ENCODE measurements at regions not wholly inside any gene's neighbourhood (a gene's known extent, or its start where the extent isn't known, plus 50 kb on each side); places are given as distances from the start of the nearest gene placed in this dataset.
"Not testable (repeated sequence)": the region's sequence is repeated elsewhere in the genome, so short reads cannot be mapped to it uniquely, and the experiment has no call there.

DNA sequence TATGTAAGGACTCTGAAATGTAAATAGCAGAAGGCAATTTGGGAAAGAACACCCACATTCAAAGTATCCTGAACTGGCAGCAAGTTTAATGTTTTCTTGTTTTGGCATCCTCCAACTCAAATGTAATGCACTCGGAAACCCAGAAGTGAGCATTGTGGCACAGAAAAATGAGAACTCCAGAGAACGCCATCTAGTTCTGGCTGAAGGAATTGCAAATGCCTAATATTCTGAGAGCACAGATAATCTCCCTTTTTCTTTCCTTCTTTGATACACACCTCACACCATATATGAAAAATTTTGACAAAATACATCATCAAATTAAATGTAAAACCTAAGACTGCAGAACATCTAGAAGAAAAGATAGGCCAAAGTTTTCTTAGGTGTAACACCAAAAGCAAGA is 52.1 kb downstream of the PWWP3B start:
- no peak for DNase-seq

DNA sequence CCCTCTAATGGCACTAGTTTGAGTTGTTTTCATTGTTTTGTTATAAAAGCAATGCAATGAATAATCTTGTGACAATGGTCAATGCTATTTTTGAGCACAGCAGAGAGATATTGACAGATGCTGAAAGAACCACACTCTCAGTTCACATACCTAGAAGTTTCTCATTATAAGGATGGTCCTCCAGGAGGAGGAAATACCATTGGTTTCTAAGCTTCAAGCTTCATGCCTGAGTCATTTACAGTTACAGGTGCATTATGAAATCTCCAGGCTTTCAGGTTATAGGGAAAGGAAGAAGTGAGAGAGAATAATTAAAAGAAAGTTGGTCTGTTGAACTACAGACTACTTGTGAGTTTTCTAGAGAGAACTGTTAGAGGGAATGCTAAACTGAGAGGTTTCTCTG is 75.3 kb downstream of the PWWP3B start:
- DNase-seq = no peak

DNA sequence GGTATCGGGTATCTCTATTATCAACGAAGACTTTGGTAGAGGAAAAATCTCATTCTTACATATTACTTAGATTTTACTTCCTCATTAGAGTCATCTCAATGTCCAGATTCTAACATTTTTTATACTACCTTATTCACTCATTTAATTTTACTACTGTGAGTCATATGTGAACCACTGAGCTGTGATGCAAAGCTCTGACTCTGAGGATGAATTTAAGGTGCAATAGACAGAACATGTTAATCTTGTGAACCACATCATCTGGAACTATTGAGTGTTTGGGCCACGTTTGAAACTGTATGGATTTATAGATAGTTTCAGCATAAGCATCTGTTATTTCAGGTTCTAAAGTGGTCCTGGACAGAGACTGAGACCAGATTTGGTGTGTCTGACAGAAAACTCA is 78.4 kb downstream of the PWWP3B start:
- no peak for DNase-seq

DNA sequence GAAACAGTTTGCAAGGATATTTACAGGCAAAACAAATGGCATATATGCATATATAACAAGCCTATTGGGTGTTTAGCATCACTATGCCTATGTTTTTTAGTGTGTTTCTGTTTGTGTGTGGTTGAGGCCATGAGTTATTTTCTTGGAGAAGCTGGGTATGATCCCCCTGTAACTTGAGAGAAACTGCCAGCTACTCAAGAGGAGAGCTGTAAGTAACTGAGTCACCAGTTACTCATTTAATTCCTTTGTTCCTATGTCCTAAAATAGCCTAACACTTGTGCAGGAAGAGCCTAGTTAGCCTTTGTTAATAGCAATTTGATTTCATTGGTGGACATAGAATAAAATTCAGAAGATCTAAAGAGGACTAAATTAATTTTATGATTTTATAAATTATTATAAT is 79.1 kb downstream of the PWWP3B start:
- DNase-seq = no peak

DNA sequence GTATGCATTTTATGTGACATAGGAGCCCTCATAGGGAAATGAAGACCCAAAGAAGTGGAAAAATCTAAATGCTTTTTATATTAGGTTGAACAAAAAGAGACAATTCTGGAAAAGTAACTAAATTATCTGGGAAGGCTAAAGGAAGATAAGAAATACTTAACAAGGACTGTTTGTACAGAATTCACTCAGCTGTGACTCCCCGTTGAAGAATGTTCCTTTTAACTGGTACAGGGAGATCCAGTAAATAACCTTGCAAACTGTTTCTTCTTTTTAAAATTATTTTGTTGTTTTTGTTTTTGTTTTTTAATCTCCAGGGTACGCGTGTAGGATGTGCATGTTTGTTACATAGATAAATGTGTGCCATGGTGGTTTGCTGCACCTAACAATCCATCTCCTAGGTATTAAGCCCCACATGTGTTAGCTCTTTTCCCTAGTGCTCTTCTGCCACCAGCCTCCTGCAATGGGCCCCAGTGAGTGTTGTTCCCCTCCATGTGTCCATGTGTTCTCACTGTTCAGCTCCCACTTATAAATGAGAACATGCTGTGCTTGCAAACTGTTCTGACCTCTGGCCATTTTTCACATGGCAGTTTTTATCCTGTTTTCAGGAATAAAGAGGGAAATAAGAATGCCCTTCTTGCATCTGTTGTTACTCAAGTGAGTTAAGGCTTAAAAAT is 81.7 kb downstream of the PWWP3B start:
- DNase-seq = no peak

DNA sequence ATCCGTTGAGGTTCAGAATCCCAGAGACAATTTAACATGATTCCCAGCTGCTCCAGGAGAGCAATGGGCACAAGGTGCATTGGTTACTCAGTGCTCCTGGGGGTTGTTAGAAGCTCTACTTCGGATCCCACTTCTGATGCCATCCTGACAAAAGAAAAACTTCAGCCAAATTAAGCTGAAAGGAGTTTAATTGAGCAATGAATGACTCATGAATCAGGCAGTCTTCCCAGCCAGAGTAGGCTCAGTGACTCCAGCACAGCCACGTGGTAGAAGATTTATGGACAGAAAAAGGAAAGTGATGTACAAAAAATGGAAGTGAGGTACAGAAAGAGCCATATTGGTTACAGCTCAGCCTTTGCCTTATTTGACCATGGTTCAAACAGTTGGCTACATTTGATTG is 95.7 kb downstream of the PWWP3B start:
- no peak for DNase-seq

DNA sequence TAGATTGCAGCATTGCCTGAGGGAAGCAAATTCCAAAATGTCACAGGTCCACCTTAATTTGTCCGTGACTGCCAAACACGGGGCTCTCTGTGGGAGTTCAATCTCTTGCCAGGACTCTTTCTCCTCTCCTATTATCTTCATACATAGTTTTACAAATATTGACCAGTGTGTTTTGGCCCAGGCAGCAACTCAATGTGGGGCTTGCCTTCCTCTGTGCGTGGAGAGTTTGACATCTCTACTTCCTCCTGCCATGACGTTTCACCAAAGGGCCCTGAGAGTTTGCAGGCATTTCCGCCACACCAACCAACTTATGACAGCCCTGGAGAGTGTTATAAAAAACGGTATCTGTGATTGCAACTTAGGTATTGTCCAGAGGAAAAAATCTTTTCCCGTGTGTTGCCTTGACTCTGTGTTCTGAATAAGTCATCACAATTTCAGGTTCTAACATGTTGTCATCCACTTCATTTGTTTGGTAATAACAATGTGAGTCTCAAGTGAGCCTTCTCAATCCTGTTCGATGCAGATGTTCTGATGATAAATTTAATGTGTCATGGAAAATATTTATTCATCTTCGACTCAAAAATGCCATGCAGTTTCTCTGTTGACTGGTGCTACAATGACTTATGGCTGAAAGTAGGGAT is 106.0 kb downstream of the PWWP3B start:
- not testable (repeated sequence) for DNase-seq

DNA sequence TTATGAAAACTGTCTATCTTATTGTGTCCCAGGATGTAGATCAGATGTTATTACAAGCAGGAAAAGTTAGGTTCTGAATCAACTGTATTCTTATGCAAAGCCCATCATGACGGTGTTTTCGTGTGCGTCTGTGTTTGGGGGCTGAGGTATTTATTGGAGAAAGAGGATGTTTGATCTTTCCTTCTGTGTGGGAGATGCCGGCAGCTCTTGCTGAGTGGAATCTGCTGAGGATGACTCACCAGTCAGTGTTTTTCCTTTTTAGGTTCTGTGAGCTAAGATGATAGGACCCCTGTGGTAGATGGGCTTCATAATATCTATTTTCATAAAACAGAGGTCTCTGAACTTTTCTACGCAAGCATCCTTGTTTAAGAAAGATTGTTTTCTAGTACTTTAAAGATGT is 107.1 kb downstream of the PWWP3B start:
- not testable (repeated sequence) for DNase-seq

DNA sequence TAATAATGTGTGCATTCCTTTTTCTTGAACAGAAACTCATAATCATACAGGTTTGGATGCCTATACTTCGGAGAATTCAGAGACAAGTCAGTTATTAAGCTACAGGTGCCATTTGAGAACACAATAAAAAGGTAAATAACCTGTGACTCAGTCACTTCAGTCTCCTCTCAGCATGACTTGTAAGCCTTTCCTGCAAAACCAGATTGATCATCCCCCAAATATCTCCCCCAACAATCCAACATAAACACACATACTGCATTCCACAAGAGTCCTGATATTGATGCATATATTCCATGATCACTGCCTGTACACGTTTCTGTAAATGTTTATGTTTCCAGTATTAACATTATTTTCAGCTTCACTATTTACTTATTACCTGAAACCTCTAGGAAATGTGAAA is 110.8 kb downstream of the PWWP3B start:
- no peak for DNase-seq

DNA sequence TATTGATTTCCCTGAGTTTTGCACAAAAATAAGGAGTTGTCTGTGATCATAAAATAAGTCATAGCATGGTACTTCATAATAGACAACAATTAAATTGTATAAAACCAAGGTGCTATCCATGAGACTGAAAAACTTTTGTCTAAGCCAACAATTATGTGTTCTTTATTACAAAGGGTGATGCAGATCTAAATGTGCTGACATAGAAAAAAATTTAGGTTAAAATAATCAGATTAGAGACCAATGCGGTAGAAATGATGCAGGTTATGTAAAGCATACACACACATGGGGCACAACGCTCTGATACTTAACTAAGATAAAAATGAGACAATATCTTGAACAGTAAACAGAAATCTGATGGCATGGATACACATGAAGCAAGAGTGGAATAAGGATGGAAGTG is 113.3 kb downstream of the PWWP3B start:
- no peak for DNase-seq

DNA sequence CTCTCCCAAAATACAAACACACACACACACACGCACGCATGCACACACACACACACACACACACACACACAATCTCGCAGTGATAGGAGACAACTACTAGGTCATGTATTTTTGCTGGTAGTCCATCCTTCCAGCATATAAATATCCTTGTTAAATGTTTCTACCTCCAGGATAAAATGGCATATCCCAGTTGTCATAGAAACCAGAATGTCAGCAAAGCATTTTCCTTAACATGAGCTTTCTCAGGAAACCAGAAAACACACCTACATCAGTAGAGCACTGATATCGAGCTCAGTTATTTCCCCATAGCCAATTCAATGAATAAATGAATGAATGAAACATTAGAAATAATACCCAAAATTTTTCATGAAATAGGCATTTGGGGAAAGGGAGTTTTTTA is 115.7 kb downstream of the PWWP3B start:
- DNase-seq = no peak

DNA sequence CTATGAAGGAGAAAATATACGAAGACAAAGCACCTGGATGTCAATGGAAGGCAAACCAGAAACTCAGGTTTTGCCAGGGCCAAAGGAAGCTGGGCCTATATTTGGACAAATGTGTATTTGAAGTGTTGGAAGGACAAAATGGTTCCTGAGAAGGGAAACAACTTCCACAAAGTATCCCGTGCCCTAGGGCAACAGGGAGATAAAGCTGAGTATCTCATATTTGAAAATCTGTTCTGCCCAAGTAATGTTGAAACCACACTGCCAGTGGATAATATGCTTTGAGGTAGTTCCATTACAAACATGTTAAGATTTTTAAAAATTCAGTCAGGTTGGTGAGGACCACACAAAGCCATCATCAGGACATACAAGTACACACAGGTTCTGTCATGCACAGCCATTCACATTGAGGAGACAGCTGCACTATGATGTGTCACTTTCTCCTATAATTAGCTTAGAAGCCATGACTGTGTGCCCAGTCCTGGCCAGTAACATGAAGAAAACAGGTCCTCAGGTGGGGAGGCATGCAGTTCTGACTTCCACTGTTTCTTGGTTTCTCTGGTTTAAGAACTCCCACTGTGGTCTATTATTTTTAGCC is 116.4 kb downstream of the PWWP3B start:
- no peak for DNase-seq

DNA sequence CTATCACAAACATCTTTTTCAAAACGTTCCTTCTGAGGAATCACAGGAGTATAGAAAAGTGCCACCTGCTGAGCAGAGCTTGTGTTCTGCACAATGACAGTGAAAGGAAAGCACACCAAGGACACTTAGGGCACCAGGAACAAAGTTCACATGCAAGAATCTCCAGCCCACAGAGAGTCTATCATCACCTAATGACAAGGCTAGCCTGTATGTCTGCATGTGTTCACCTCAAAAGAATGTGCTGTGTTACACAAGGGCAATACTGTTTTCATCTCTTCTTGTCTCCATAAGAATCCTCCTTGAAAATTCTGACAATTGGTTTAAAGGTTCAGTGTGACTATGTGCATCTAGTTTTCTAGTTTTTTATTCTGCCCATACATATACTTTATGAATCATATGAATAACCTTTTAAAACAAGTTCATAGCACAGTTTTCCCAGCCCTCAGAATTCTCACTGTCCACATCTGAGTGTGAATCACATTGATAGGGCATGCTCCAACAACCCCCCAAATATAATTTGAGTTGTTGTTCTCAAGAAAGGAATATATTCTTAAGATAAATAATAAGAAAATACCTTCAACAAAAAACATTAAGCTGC is 118.0 kb downstream of the PWWP3B start:
- DNase-seq = no peak

DNA sequence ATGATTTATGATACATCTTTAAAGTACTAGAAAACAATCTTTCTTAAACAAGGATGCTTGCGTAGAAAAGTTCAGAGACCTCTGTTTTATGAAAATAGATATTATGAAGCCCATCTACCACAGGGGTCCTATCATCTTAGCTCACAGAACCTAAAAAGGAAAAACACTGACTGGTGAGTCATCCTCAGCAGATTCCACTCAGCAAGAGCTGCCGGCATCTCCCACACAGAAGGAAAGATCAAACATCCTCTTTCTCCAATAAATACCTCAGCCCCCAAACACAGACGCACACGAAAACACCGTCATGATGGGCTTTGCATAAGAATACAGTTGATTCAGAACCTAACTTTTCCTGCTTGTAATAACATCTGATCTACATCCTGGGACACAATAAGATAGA is 122.7 kb downstream of the PWWP3B start:
- not testable (repeated sequence) for DNase-seq

DNA sequence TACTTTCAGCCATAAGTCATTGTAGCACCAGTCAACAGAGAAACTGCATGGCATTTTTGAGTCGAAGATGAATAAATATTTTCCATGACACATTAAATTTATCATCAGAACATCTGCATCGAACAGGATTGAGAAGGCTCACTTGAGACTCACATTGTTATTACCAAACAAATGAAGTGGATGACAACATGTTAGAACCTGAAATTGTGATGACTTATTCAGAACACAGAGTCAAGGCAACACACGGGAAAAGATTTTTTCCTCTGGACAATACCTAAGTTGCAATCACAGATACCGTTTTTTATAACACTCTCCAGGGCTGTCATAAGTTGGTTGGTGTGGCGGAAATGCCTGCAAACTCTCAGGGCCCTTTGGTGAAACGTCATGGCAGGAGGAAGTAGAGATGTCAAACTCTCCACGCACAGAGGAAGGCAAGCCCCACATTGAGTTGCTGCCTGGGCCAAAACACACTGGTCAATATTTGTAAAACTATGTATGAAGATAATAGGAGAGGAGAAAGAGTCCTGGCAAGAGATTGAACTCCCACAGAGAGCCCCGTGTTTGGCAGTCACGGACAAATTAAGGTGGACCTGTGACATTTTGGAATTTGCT is 123.8 kb downstream of the PWWP3B start:
- not testable (repeated sequence) for DNase-seq

DNA sequence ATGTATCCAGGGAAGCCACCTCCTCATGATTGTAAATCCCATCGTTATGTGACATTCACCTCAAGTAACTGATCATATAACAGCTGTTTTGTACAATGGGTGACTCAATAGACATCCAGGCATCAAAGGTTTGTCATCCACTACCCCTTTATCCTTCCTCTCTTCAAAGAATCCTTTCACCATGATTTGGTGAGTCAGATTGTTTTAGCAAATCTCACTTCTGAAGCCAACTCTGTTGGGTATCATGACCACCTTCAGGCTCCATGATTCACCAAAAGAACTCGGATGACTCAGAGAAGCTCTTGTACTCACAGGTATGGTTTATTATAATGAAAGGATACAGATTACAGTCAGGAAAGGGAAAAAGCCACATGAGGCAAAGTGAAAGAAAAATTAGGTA is 132.1 kb downstream of the PWWP3B start:
- no peak for DNase-seq

DNA sequence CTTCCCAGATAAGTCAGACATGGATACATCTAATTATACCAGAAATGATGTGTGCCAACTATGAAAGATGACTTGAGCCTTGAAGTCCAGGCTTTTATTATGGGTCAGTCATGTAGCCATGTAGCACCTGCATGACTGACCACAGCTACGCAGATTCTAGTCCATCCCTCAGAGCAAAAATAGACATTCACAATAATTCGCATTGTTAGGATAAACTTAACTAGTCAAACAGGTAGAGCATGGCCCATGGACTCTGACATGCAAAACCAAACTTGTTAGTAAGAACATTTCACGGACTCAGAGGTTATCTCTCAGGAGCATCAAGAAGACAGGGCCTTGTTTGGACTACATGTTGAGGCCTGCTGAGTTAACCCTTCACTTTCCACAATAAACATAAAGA is 132.6 kb downstream of the PWWP3B start:
- DNase-seq = no peak

DNA sequence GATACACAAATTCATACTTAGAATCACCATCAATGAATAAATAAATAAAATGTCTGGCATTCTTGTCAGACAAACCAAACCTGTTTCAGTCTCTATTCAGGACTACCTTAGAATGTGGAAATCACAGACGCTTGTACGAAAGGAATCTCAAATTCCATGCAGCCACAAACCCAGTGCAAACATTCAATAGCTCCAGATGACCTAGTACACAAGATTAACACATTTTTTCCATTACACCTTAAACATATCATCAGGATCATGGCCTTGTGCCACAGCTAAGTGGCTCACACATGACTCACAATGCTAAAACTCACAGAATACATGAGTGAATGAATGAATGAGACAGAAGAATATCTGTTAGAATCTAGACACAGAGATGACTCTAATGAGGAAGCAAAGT is 134.2 kb downstream of the PWWP3B start:
- DNase-seq = no peak

DNA sequence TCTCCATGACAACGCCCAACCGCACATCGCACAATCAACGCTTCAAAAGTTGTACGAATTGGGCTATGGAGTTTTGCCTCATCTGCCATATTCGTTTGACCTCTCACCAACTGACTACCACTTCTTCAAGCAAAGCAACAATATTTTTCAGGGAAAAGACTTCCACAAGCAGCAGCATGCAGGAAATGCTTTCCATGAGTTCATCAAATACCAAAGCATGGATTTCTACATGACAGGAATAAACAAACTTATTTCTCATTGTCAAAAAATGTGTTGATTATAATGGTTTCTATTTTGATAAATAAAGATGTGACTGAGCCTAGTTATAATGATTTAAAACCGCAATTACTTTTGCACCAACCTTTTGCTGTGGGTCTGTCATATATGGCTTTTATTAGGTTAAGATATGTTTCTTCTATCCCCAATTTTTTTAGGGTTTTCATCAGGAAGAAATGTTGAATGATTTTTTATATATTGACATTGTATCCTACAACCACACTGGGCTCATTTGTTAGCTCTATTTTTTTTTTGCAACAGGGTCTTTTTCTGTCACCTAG is 138.4 kb downstream of the PWWP3B start:
- no peak for DNase-seq

DNA sequence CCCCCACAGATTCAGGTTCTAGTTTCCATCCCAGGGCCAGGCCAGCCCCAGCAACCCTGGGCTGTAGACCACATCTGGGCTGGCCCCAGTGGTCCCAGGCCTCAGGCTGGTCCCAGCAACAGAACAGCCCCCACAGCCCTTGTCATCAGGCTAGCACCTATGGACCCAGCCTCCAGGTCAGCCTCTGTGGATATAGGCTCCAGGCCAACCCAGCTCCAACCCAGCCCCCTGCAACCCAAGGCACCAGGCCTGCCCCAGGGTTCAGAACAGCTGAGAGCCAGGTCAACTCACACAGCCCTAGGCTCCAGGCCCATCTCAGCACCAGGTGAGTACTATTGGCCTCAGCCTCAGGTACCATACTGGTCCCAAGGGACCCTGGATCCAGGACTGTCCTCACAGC is 155.3 kb downstream of the PWWP3B start:
- DNase-seq = no peak

DNA sequence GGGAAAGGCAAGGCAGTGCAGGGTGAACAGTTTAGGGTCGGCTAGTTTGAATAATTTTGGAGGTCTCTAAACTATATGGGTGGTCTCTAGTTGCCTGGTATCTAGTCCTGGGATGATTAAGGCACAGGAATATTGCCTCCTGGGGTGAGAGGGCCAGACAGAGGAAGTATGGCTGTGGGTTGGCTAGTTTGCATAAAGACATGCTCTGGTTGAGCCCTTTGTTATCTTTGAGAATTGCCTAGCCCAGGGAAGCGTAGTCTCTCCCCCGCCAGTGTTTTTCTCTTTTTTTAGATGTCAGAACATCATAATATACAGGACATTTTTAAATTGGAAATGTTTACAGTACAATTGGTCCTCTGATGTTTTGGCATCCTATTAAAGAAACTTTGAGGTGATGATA is 163.5 kb downstream of the PWWP3B start:
- no peak for DNase-seq

DNA sequence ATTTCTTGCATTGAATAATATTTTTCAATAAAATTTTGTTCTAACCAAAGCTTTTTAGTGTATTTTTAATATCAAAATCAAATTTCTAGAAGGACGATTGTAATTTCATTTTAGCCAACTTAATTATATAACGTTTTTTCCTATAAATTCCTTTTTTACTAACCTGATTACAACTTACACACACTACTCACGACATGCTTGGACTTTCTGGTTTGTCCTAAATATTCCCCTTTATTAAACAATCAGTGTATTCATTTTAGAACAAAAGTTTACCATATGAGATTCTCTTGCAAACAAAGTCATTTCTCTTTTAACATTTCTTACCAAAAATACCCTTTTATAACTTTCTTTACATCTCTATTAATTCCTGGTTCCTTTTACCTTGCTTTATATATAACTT is 173.7 kb downstream of the PWWP3B start:
- DNase-seq = no peak

DNA sequence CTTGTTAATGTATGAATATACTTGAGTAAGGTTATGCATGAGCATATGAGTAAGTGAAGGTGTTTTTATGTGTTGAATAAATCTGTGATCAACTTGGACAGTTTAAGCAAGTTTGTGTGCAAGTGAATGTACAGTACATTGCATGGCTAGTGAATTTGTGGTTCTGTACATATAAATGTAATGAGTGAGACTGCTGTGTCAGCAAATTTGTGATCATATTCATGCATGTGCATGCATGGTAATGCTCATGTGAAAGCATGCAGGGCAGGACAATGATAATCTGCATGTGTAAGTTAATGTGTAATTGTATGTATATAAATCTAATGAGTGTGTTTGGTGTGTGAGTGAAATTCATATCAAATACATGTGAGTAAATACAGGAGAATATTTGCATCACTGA is 188.5 kb downstream of the PWWP3B start:
- DNase-seq = no peak

DNA sequence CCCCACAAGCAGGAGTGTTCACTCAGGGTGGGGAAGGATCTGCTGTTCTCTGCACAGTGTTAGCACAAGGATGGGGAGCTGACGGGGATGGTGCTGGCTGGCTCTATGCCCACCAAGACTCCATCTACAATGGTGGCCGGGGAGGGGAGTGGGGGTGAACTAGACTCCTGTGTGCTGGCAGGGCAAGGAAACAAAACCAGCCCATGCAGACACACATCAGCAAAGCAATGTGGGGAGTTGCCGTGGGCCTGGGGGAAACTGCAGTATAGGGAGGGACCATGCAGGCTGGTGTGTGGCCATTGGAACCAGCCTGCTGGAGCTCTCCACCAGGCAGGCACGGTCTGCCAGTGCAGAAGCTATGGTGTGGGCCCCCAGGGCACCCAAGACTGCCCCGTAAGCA is 195.1 kb downstream of the PWWP3B start:
- DNase-seq = no peak

Data from CD4-positive, alpha-beta T cell treated with Interleukin-12 subunit alpha and Interleukin-12 subunit beta, for 1 hour (primary cell).